ENCODE measurements at regions not wholly inside any gene's neighbourhood (a gene's known extent, or its start where the extent isn't known, plus 50 kb on each side); places are given as distances from the start of the nearest gene placed in this dataset.
"Not testable (repeated sequence)": the region's sequence is repeated elsewhere in the genome, so short reads cannot be mapped to it uniquely, and the experiment has no call there.

- Mint-ChIP-seq H3K27ac (no peak overlapping the region), H3K4me1 (peaks cover 7% of the 10 kb centered on the region), H3K4me3 (no peak overlapping the region), H3K27me3 (no peaks in the 10 kb centered on the region), H3K9me3 (ENCODE audit: insufficient read depth) (no peaks in the 10 kb centered on the region)
- DNase-seq (no peak), ATAC-seq (ENCODE audit: low read depth) (no peak)
- Histone ChIP-seq H3K27me3 (replicated peaks in 1 of 4; ENCODE audit: control extremely low read depth in 1 of 4, control insufficient read depth in 3 of 4, insufficient read depth in 4 of 4, low read length in 3 of 4) (no peaks in the 10 kb centered on the region), H3K79me2 (ENCODE audit: control insufficient read depth, insufficient read depth, low read length) (no peaks in the 10 kb centered on the region), H3K4me1 (ENCODE audit: control insufficient read depth in 2 of 2, insufficient read depth in 2 of 2, low read length in 2 of 2) (peaks cover 4 to 6% of the 10 kb centered on the region in 2 donors), H3K4me3 (ENCODE audit: control extremely low read depth in 1 of 5, extremely low read depth in 1 of 5, insufficient read depth in 1 of 5, low read depth in 2 of 5, low read length in 4 of 5) (no peak overlapping the region), H3K9me3 (ENCODE audit: control extremely low read depth in 1 of 3, control insufficient read depth in 2 of 3, insufficient read depth in 1 of 3, low read length in 2 of 3) (no peaks in the 10 kb centered on the region), H3K4me2 (replicated peaks; ENCODE audit: low read depth, low read length, poor library complexity, severe bottlenecking) (no peak overlapping the region), H2AFZ (ENCODE audit: insufficient read depth, low read depth, low read length, poor library complexity, severe bottlenecking) (no peak overlapping the region), H3K27ac (ENCODE audit: low read length in 2 of 2) (no peak overlapping the region), H3K9ac (ENCODE audit: low read length) (no peak overlapping the region), H4K20me1 (ENCODE audit: control insufficient read depth, insufficient read depth, low read length, poor library complexity, severe bottlenecking) (no peaks in the 10 kb centered on the region), H3K36me3 (replicated peaks in 1 of 2; ENCODE audit: control extremely low read depth in 1 of 2, control insufficient read depth in 1 of 2, extremely low read depth in 1 of 2, insufficient read depth in 2 of 2, low read length in 1 of 2) (no peaks in the 10 kb centered on the region)
- CTCF ChIA-PET: no interaction called here
- POLR2A ChIA-PET: no interaction called here
- TF ChIP-seq EZH2 (IDR thresholded peaks at IDR 0.05; ENCODE audit: borderline replicate concordance, insufficient read depth, low read depth, low read length, poor library complexity, severe bottlenecking): no peak
- TF ChIP-seq, protein P1, sequence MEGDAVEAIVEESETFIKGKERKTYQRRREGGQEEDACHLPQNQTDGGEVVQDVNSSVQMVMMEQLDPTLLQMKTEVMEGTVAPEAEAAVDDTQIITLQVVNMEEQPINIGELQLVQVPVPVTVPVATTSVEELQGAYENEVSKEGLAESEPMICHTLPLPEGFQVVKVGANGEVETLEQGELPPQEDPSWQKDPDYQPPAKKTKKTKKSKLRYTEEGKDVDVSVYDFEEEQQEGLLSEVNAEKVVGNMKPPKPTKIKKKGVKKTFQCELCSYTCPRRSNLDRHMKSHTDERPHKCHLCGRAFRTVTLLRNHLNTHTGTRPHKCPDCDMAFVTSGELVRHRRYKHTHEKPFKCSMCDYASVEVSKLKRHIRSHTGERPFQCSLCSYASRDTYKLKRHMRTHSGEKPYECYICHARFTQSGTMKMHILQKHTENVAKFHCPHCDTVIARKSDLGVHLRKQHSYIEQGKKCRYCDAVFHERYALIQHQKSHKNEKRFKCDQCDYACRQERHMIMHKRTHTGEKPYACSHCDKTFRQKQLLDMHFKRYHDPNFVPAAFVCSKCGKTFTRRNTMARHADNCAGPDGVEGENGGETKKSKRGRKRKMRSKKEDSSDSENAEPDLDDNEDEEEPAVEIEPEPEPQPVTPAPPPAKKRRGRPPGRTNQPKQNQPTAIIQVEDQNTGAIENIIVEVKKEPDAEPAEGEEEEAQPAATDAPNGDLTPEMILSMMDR (IDR thresholded peaks at IDR 0.05): no peak
- 100% methylated on average over 1 of the region's 5 CpGs for WGBS (ENCODE audit: insufficient coverage)
- intact Hi-C loops (cut with micrococcal nuclease): no loop called here
These were observed 696.0 kb downstream of the C12orf50 start for GRCh38 chr12:87332987-87333726.

DNA sequence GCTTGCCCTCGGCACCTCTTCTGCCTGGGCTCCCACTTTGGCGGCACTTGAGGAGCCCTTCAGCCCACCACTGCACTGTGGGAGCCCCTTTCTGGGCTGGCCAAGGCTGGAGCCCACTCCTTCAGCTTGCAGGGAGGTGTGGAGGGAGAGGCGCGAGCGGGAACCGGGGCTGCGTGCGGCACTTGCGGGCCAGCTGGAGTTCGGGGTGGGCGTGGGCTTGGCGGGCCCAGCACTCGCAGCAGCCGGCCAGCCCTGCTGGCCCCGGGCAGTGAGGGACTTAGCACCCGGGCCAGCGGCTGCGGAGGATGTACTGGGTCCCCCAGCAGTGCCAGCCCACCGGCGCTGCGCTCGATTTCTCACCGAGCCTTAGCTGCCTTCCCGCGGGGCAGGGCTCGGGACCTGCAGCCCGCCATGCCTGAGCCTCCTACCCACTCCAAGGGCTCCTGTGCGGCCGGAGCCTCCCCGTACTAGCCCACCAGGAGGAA is 699.1 kb downstream of the C12orf50 start:
- H3K27me3 ChIP-seq (replicated peaks in 1 of 4; ENCODE audit: control extremely low read depth in 1 of 4, control insufficient read depth in 3 of 4, insufficient read depth in 4 of 4, low read length in 3 of 4); H3K4me1 ChIP-seq (ENCODE audit: control insufficient read depth in 2 of 2, insufficient read depth in 2 of 2, low read length in 2 of 2); POLR2A ChIA-PET; H3K4me3 Mint-ChIP-seq; H3K9me3 ChIP-seq (ENCODE audit: control extremely low read depth in 1 of 3, control insufficient read depth in 2 of 3, insufficient read depth in 1 of 3, low read length in 2 of 3); H3K27me3 Mint-ChIP-seq; H3K9me3 Mint-ChIP-seq (ENCODE audit: insufficient read depth); H3K36me3 ChIP-seq (replicated peaks in 1 of 2; ENCODE audit: control extremely low read depth in 1 of 2, control insufficient read depth in 1 of 2, extremely low read depth in 1 of 2, insufficient read depth in 2 of 2, low read length in 1 of 2); H3K9ac ChIP-seq (ENCODE audit: low read length); H3K4me3 ChIP-seq (ENCODE audit: control extremely low read depth in 1 of 5, extremely low read depth in 1 of 5, insufficient read depth in 1 of 5, low read depth in 2 of 5, low read length in 4 of 5); H3K27ac Mint-ChIP-seq; H2AFZ ChIP-seq (ENCODE audit: insufficient read depth, low read depth, low read length, poor library complexity, severe bottlenecking); intact Hi-C loops (cut with micrococcal nuclease); DNase-seq; CTCF ChIA-PET; H3K79me2 ChIP-seq (ENCODE audit: control insufficient read depth, insufficient read depth, low read length); H4K20me1 ChIP-seq (ENCODE audit: control insufficient read depth, insufficient read depth, low read length, poor library complexity, severe bottlenecking); H3K27ac ChIP-seq (ENCODE audit: low read length in 2 of 2); H3K4me1 Mint-ChIP-seq; ATAC-seq (ENCODE audit: low read depth); H3K4me2 ChIP-seq (replicated peaks; ENCODE audit: low read depth, low read length, poor library complexity, severe bottlenecking): not testable (repeated sequence)
- 92% methylated on average over 17 of the region's 30 CpGs for WGBS (ENCODE audit: insufficient coverage)

Measured in B cell (primary cell).